Astrocyte (in vitro differentiated cells and primary cell): ENCODE measurements at regions not wholly inside any gene's neighbourhood (a gene's known extent, or its start where the extent isn't known, plus 50 kb on each side); places are given as distances from the start of the nearest gene placed in this dataset.

Experiments used
- CTCF ChIP-seq: IDR thresholded peaks from 2 replicates; pipeline ENCODE4 v1.5.1; 2011; ENCODE audit warnings: low read depth, mild to moderate bottlenecking, inconsistent platforms, low read length, moderate library complexity; ENCODE audit not compliant: insufficient read depth
- EZH2 ChIP-seq: IDR thresholded peaks from 2 replicates; pipeline ENCODE4 v1.6.1; 2012; ENCODE audit warnings: mild to moderate bottlenecking, low read length, inconsistent platforms; ENCODE audit not compliant: insufficient read depth

GRCh38 chr9:90005388-90005787 lies 400.6 kb downstream of the GADD45G start:
- TF ChIP-seq CTCF (no peak), EZH2 (no peak)
